DND-41 (cell line): ENCODE measurements at regions not wholly inside any gene's neighbourhood (a gene's known extent, or its start where the extent isn't known, plus 50 kb on each side); places are given as distances from the start of the nearest gene placed in this dataset.
A peak's percentile ranks its signal among the peaks of the same experiment; 100 is the strongest.

Source experiments
- ATAC-seq: fragments of 200-7000 bp; cut with Tn5 transposase; 3 replicates; pipeline ENCODE4 v1.9.1; 2021; ENCODE audit warnings: low read depth; ENCODE audit not compliant: insufficient read depth
- DNase-seq: peaks from one replicate; pipeline ENCODE4 v3.0.0-alpha.2; 2020
- H2AFZ ChIP-seq: 2 replicates; pipeline ENCODE4 v1.6.0; 2012; ENCODE audit warnings: low read depth, low read length
- H3K27ac ChIP-seq: 2 replicates; pipeline ENCODE4 v1.5.1; 2012; ENCODE audit warnings: low read length, inconsistent platforms
- H3K27me3 ChIP-seq: fragments of 200-600 bp; sonication (generic); 2 replicates; pipeline ENCODE4 v1.6.0; 2012; ENCODE audit warnings: low read length, mild to moderate bottlenecking, inconsistent platforms; ENCODE audit not compliant: insufficient read depth, poor library complexity
- H3K36me3 ChIP-seq: 2 replicates; pipeline ENCODE4 v1.5.1; 2012; ENCODE audit warnings: low read length, inconsistent platforms; ENCODE audit not compliant: insufficient read depth
- H3K4me1 ChIP-seq: 2 replicates; pipeline ENCODE4 v1.5.1; 2012; ENCODE audit warnings: mild to moderate bottlenecking, low read length; ENCODE audit not compliant: insufficient read depth
- H3K4me2 ChIP-seq: 2 replicates; pipeline ENCODE4 v1.6.0; 2012; ENCODE audit warnings: mild to moderate bottlenecking, moderate library complexity, low read length, inconsistent platforms; ENCODE audit not compliant: insufficient read depth
- H3K4me3 ChIP-seq, 2 experiments: fragments of 200-600 bp in 1 of 2; shearing (Covaris generic) in 1 of 2; 2 replicates each; pipeline ENCODE4 v1.5.1; 2012 to 2016; ENCODE audit warnings: inconsistent platforms in 2 of 2, low read length in 2 of 2, mild to moderate bottlenecking in 2 of 2, low read depth in 1 of 2, moderate library complexity in 1 of 2
- H3K79me2 ChIP-seq: 2 replicates; pipeline ENCODE4 v1.6.0; 2012; ENCODE audit warnings: low read length, inconsistent platforms; ENCODE audit not compliant: insufficient read depth
- H3K9ac ChIP-seq: 2 replicates; pipeline ENCODE4 v1.6.0; 2012; ENCODE audit warnings: low read depth, mild to moderate bottlenecking, inconsistent platforms, low read length, moderate library complexity
- H3K9me3 ChIP-seq: 2 replicates; pipeline ENCODE4 v1.5.1; 2012; ENCODE audit warnings: low read length, moderate library complexity, mild to moderate bottlenecking, inconsistent platforms; ENCODE audit not compliant: insufficient read depth, severe bottlenecking
- H4K20me1 ChIP-seq: 2 replicates; pipeline ENCODE4 v1.6.0; 2012; ENCODE audit warnings: low read length; ENCODE audit not compliant: insufficient read depth
- EZH2 ChIP-seq: IDR thresholded peaks from 3 replicates; pipeline ENCODE4 v1.6.1; 2012; ENCODE audit warnings: borderline replicate concordance, low read depth, mild to moderate bottlenecking, moderate library complexity, low read length, inconsistent platforms; ENCODE audit not compliant: severe bottlenecking
- TF ChIP-seq, protein P1 (sequence below): IDR thresholded peaks from 2 replicates; pipeline ENCODE4 v1.5.1; 2012; ENCODE audit warnings: borderline replicate concordance, low read length, moderate library complexity, mild to moderate bottlenecking; ENCODE audit not compliant: poor library complexity, severe bottlenecking; ENCODE audit errors: extremely low read depth

DNA sequence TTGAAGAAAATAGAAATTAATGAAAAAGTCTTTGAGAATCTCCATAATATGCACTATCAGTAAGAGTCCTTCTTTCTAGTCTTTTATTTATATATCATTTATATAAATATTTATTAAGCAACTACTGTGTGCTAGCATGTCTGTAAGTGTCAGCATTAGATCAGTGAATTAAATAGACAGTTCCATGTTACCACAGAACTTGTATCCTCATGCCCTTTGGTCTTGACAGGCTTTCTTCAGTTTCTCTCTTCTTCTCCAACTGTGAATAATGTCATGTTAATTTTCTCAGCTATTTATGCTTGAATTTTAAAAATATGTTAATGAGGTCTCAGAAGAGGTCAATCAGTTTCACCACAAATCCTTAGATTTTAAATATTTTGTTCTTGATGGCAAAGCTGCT lies 389.6 kb upstream of the TRAM1L1 start:
- no peaks in the 10 kb centered on the region for H3K79me2 ChIP-seq
- H3K36me3 ChIP-seq, result no peaks in the 10 kb centered on the region
- no peak overlapping the region for H3K4me2 ChIP-seq
- H3K4me1 ChIP-seq, result peaks cover 26% of the 10 kb centered on the region
- H3K27me3 ChIP-seq, result no peaks in the 10 kb centered on the region
- no peak overlapping the region for H3K4me3 ChIP-seq
- H3K27ac ChIP-seq, result no peak overlapping the region
- H3K9ac ChIP-seq, result no peak overlapping the region
- TF ChIP-seq, protein P1, sequence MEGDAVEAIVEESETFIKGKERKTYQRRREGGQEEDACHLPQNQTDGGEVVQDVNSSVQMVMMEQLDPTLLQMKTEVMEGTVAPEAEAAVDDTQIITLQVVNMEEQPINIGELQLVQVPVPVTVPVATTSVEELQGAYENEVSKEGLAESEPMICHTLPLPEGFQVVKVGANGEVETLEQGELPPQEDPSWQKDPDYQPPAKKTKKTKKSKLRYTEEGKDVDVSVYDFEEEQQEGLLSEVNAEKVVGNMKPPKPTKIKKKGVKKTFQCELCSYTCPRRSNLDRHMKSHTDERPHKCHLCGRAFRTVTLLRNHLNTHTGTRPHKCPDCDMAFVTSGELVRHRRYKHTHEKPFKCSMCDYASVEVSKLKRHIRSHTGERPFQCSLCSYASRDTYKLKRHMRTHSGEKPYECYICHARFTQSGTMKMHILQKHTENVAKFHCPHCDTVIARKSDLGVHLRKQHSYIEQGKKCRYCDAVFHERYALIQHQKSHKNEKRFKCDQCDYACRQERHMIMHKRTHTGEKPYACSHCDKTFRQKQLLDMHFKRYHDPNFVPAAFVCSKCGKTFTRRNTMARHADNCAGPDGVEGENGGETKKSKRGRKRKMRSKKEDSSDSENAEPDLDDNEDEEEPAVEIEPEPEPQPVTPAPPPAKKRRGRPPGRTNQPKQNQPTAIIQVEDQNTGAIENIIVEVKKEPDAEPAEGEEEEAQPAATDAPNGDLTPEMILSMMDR, result no peak
- DNase-seq (no peak), ATAC-seq (no peak)
- H4K20me1 ChIP-seq, result no peaks in the 10 kb centered on the region
- peaks cover 6% of the 10 kb centered on the region for H3K9me3 ChIP-seq
- H2AFZ ChIP-seq, result peak overlapping the region; percentile 74; the same call in 1 of the 2 replicates

DNA sequence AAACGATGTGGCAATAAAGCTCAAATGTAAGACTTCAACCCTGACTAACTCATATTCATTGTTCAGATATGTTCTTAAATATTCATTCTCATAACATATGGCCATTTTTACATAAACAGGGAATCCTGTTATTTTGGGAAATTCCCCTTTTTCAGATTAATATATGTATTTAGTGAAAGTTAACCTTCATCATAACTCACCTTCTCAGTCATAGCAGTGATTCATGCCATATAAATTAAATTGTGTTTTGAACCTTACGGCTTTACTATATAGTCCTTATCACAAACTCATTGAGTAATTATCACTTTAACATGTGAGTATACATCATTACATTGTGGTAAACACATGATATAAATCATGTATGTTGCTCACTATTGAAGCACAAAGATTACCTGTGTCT lies 392.5 kb upstream of the TRAM1L1 start:
- H4K20me1 ChIP-seq, result no peaks in the 10 kb centered on the region
- ATAC-seq (no peak), DNase-seq (no peak)
- no peak overlapping the region for H2AFZ ChIP-seq
- H3K79me2 ChIP-seq, result no peaks in the 10 kb centered on the region
- peaks cover 8% of the 10 kb centered on the region for H3K4me1 ChIP-seq
- H3K27ac ChIP-seq, result no peak overlapping the region
- no peak overlapping the region for H3K4me3 ChIP-seq
- H3K9ac ChIP-seq, result no peak overlapping the region
- no peaks in the 10 kb centered on the region for H3K9me3 ChIP-seq
- TF ChIP-seq, protein P1, result no peak
- no peak for TF ChIP-seq EZH2
- no peaks in the 10 kb centered on the region for H3K36me3 ChIP-seq
- H3K4me2 ChIP-seq, result no peak overlapping the region
- H3K27me3 ChIP-seq, result no peaks in the 10 kb centered on the region

DNA sequence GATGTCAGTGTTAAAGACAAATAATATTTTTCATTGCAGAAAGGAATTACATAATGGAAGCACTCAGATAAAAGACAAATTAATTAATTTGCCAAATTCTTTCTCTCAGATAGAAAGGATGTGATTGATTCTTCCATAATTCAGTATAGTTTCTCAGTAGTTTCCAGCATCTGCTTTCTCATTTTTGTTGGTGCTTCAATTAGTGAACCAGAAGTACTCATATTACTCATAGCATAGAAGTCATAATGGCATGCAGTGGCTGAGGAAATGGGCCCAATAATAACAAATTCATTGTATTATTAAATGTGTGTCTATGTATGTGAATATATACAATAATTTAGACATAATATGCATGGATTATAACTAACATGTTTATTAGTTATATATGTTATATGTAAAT lies 393.3 kb upstream of the TRAM1L1 start:
- ATAC-seq (no peak), DNase-seq (no peak)
- H3K9ac ChIP-seq, result no peak overlapping the region
- H3K9me3 ChIP-seq, result no peaks in the 10 kb centered on the region
- no peak overlapping the region for H3K4me3 ChIP-seq
- TF ChIP-seq EZH2, result no peak
- TF ChIP-seq, protein P1, result no peak
- H4K20me1 ChIP-seq, result no peaks in the 10 kb centered on the region
- no peaks in the 10 kb centered on the region for H3K79me2 ChIP-seq
- H3K27ac ChIP-seq, result no peak overlapping the region
- no peak overlapping the region for H3K4me2 ChIP-seq
- H3K27me3 ChIP-seq, result no peaks in the 10 kb centered on the region
- no peaks in the 10 kb centered on the region for H3K36me3 ChIP-seq
- peaks cover 8% of the 10 kb centered on the region for H3K4me1 ChIP-seq
- no peak overlapping the region for H2AFZ ChIP-seq

DNA sequence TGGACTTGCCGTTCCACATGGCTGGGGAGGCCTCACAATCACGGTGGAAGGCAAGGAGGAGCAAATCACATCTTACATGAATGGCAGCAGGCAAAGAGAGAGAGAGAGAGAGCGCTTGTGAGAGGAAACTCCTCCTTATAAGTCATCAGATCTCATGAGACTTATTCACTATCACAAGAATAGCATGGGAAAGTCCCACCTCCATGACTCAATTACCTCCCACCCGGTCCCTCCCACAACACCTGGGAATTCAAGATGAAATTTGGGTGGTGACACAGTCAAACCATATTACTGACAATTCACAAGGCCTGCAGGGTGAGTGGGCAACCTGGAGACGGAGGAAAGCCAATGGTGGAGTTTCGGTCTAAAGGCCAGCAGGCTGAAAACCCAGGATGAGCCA lies 394.3 kb upstream of the TRAM1L1 start:
- TF ChIP-seq, protein P1, result no peak
- no peaks in the 10 kb centered on the region for H3K36me3 ChIP-seq

More for the DNA sequence above, 394.3 kb upstream of the TRAM1L1 start:
- H4K20me1 ChIP-seq, result no peaks in the 10 kb centered on the region
- H3K4me3 ChIP-seq, result no peak overlapping the region
- DNase-seq, result no peak
- no peak for ATAC-seq
- H2AFZ ChIP-seq, result 0 out of 2 replicates have a peak overlapping the region, but pooled peaks have one; percentile 13
- no peak overlapping the region for H3K27ac ChIP-seq
- H3K9me3 ChIP-seq, result no peaks in the 10 kb centered on the region
- no peaks in the 10 kb centered on the region for H3K27me3 ChIP-seq
- no peak overlapping the region for H3K9ac ChIP-seq
- peaks cover 8% of the 10 kb centered on the region for H3K4me1 ChIP-seq
- H3K79me2 ChIP-seq, result no peaks in the 10 kb centered on the region
- no peak overlapping the region for H3K4me2 ChIP-seq
